ENCODE measurements at regions not wholly inside any gene's neighbourhood (a gene's known extent, or its start where the extent isn't known, plus 50 kb on each side); places are given as distances from the start of the nearest gene placed in this dataset.

DNA sequence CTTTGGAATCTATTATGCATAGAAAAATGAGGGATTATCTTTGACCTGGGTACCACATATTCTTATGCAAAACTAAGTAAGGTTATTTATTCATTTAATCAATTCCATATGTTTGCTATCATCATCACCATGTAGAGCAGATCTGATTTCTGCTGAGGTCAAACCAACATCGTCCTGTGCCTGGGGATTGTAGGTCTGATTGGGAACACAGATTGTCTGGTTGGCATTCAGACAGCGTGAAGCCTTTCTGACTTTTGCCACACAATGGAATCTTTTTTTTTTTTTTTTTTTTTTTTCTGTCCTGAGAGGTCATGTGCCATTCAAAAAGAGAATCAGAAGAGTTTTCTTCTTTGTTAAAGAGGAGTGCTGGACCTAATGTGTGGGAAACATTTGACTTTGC is 142.9 kb downstream of the RAB11FIP2 start:
- DNase-seq (ENCODE audit: extremely low read depth, low read depth), result no peak

DNA sequence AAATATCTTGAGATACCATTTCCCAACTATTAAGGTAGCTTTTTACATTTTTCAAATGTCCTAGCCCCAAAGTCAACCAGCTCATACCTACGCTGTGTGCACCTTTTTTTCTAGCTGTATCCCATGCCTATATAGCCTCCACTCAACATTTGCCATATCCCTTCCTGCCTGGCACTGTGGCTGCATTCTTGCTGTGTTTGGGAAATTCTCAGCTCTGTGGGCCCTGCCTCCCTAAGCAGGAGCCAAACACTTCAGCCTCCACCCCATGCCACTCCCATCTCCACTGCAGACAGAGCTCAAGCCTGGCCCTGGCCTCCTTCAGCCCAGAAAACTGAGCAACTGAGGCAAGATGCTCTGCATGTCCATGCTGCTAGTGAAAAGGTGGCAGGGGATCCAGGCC is 141.3 kb downstream of the RAB11FIP2 start:
- DNase-seq (ENCODE audit: extremely low read depth, low read depth), result no peak

GRCh38 chr10:117911684-117912083 is 135.1 kb downstream of the RAB11FIP2 start:
- DNase-seq (ENCODE audit: extremely low read depth, low read depth), result no peak

GRCh38 chr10:117914334-117914733 is 132.4 kb downstream of the RAB11FIP2 start:
- DNase-seq (ENCODE audit: extremely low read depth, low read depth), result no peak

GRCh38 chr10:117920956-117921355 is 125.8 kb downstream of the RAB11FIP2 start:
- no peak for DNase-seq (ENCODE audit: extremely low read depth, low read depth)

DNA sequence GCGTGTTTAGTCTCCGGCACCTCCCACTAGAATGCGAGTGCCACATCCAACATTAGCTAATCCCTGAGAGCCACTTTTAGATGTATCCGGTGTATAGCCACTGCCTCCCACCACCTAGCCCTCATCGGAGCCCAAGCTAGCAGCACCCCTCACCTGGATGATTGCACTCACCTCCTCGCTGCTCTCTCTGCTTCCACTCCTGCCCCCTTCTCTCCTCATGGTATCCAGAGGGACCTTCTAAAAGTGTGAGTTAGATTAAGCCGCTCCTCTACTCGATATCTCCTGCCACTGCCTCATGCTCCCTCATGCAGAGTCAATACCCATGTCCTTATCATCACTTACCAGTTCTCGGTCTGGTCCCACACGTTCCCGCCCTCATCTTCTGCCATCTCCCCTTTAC is 125.3 kb downstream of the RAB11FIP2 start:
- DNase-seq (ENCODE audit: extremely low read depth, low read depth), result no peak

DNA sequence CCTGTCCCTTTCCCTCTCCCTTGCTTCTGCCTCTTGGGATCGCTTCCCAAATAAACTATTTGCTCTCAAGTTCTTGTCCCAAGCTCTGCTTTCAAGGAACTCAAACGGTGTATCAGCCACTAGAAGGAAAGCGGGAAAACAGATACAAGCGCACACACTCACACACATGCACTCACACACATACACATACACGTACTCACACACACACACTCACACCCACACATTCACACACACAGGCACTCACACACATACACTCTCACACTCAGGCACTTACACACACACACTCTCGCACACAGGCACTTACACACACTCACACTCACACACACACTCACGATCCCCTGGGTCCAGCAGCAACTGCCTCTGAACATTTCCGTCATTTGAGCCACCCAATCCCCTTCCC is 121.9 kb downstream of the RAB11FIP2 start:
- no peak for DNase-seq (ENCODE audit: extremely low read depth, low read depth)

GRCh38 chr10:117925369-117925768 is 121.4 kb downstream of the RAB11FIP2 start:
- DNase-seq (ENCODE audit: extremely low read depth, low read depth), result no peak

DNA sequence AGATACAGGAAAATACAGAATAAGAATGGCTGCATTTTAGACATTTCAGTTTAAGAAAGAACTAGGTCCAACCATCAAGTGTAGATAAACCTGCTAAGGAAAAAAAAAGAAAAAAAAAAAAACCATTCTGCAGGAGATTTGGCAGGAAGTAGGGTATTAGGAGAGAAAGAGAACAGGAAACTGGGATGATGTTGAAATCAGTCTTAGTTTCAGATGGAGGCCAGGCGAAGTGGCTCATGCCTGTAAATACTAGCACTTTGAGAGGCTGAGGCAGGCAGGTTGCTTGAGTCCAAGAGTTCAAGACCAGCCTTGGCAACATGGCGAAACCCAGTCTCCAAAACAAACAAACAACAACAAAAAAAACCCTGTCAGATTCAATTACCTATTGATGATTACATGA is 120.2 kb downstream of the RAB11FIP2 start:
- no peak for DNase-seq (ENCODE audit: extremely low read depth, low read depth)

- DNase-seq (ENCODE audit: extremely low read depth, low read depth), result no peak
These were observed 119.4 kb downstream of the RAB11FIP2 start for GRCh38 chr10:117927332-117927731.

- no peak for DNase-seq (ENCODE audit: extremely low read depth, low read depth)
These were observed 118.9 kb downstream of the RAB11FIP2 start for GRCh38 chr10:117927871-117928270.

DNA sequence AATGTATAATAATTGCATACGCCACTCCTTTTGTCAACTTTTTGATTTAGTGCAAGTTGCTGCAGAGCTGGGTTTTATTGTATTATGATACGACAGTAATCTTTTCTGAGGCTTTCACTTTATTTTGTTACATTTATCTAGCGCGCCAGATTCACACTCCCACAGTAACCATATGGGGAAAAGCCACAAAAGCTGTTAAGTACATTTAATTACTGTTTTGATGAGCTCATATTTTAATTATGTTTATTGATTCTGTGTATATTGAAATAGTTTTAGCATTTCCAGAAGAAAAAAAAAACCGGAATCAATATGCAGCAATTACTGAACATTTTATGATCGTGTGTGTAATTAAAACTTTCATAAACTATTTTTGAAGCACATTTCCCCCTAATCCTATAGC is 118.5 kb downstream of the RAB11FIP2 start:
- DNase-seq (ENCODE audit: extremely low read depth, low read depth), result no peak

DNA sequence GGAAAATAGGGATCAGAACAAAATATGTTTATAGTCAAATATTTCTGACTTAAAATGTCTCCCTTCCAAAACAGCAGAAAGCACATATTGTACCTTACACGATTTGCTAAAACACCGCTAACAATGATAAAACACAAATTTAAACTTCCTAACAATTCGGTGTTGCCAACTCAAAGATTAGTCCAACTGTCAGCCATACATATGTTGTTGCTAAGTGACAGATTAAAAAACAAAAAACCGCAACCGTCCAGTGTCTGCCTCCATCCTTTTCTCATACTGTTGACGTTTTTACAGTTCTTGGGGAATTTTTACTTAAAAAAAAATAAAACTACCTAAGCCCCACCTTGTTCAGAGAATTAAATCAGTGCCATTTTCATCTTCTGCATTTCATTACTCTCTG is 118.0 kb downstream of the RAB11FIP2 start:
- no peak for DNase-seq (ENCODE audit: extremely low read depth, low read depth)

GRCh38 chr10:117929327-117930067 is 117.2 kb downstream of the RAB11FIP2 start:
- no peak for DNase-seq (ENCODE audit: extremely low read depth, low read depth)

- DNase-seq (ENCODE audit: extremely low read depth, low read depth), result no peak
These were observed 115.7 kb downstream of the RAB11FIP2 start for GRCh38 chr10:117931078-117931477.

- no peak for DNase-seq (ENCODE audit: extremely low read depth, low read depth)
These were observed 113.7 kb downstream of the RAB11FIP2 start for GRCh38 chr10:117933036-117933435.

DNA sequence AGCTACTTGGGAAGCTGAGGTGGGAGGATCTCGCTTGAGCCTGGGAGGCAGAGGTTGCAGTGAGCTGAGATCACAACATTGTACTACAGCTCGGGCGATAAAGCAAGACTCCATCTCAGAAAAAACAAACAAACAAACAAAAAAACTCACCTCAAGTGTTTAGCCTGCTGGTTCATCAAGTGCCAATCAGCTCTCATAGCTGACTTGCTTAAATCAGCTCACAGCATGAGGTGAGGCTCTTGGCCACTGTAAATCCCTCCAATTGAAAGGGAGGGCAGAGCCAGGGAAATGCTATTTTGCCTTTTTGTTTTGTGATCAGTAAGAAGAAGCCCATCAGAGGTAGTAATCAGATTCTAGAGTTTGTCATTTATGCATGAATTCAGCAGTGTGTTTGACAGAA is 112.3 kb downstream of the RAB11FIP2 start:
- DNase-seq (ENCODE audit: extremely low read depth, low read depth), result no peak

GRCh38 chr10:117936141-117936540 is 110.6 kb downstream of the RAB11FIP2 start:
- no peak for DNase-seq (ENCODE audit: extremely low read depth, low read depth)

DNA sequence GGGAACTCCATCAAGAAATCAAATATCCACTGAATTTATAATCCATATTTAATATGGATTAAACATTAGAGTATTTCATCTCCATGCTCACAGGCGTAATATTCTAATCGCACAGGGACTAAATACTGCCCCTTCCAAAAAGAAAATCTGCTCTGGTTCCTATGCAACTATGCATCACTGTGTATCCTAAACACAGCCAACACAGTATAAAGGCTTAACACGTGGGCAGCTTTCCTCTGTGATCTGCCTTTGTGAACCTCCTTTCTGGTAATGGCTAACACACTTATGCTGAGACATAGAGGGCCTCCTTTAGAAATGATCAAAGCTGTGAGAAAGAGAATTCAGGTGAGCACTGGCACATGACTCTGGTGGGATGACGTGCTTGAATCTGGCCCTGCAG is 110.2 kb downstream of the RAB11FIP2 start:
- no peak for DNase-seq (ENCODE audit: extremely low read depth, low read depth)

DNA sequence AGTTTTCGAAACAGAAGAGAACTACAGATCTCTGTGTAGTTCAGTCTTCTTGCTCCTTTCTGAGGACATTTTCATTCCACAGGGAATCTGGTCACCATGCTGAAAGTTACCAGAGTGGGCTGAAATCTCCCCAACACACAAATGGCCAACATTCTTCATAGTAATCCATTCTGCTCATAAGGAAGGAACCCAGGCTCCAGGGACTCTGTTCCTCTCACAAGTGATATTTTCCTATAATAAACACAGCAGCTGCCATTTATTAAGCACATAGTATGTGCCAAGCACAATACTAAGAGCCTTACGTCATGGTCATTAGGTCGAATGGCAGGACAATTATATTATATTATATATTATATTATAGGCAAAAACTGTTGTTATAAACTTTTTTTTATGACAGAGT is 109.8 kb downstream of the RAB11FIP2 start:
- DNase-seq (ENCODE audit: extremely low read depth, low read depth), result no peak

DNA sequence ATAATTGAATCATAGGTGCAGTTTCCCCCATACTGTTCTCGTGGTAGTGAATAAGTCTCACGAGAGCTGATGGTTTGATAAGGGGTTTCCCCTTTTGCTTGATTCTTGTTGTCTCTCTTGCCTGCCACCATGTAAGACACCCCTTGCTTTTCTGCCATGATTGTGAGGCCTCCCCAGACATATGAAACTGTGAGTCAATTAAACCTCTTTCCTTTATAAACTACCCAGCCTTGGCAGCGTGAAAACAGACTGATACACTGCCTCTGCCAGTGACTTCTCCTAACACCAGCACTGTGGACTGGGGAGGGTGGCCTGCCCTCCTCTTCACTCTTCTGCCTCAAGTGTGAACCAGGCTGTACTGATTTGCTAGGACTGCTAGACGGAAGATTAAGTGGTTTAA is 108.6 kb downstream of the RAB11FIP2 start:
- no peak for DNase-seq (ENCODE audit: extremely low read depth, low read depth)

- DNase-seq (ENCODE audit: extremely low read depth, low read depth), result no peak
These were observed 104.5 kb downstream of the RAB11FIP2 start for GRCh38 chr10:117942226-117942625.

Measured in NCI-H460 (cell line).